Neural cell (in vitro differentiated cells): ENCODE measurements at regions not wholly inside any gene's neighbourhood (a gene's known extent, or its start where the extent isn't known, plus 50 kb on each side); places are given as distances from the start of the nearest gene placed in this dataset.

Experiments used
- EP300 ChIP-seq: fragments of 450-650 bp; conservative IDR thresholded peaks from 2 replicates; pipeline ENCODE4 v1.6.1; 2014; ENCODE audit warnings: antibody characterized with exemption, mild to moderate bottlenecking, moderate library complexity; ENCODE audit not compliant: poor library complexity, severe bottlenecking
- EZH2 ChIP-seq: fragments of 200-600, 300-800 bp; shearing (Covaris generic), sonication (generic); IDR thresholded peaks from 2 replicates; pipeline ENCODE4 v1.6.1; 2014; ENCODE audit warnings: antibody characterized with exemption, low read length, borderline replicate concordance, mild to moderate bottlenecking; ENCODE audit not compliant: insufficient read depth, poor library complexity, severe bottlenecking
- MXI1 ChIP-seq: fragments of 450-650 bp; conservative IDR thresholded peaks from 2 replicates; pipeline ENCODE4 v1.6.1; 2014; ENCODE audit warnings: antibody characterized with exemption, mild to moderate bottlenecking; ENCODE audit not compliant: poor library complexity, severe bottlenecking
- POLR2AphosphoS5 ChIP-seq: IDR thresholded peaks from 2 replicates; pipeline ENCODE4 v1.6.1; 2012
- RAD21 ChIP-seq: fragments of 450-650 bp; conservative IDR thresholded peaks from 2 replicates; pipeline ENCODE4 v1.6.1; 2014; ENCODE audit warnings: antibody characterized with exemption, mild to moderate bottlenecking, moderate library complexity
- SMC3 ChIP-seq: fragments of 450-650 bp; conservative IDR thresholded peaks from 2 replicates; pipeline ENCODE4 v1.6.1; 2014; ENCODE audit warnings: antibody characterized with exemption, mild to moderate bottlenecking, moderate library complexity; ENCODE audit not compliant: poor library complexity
- TAF1 ChIP-seq: IDR thresholded peaks from 2 replicates; pipeline ENCODE4 v1.6.1; 2012; ENCODE audit warnings: low read depth
- TF ChIP-seq, protein P1 (sequence below): fragments of 450-650 bp; IDR thresholded peaks from 2 replicates; pipeline ENCODE4 v1.5.1; 2014; ENCODE audit warnings: antibody characterized with exemption, mild to moderate bottlenecking, moderate library complexity; ENCODE audit not compliant: poor library complexity, severe bottlenecking
- TF ChIP-seq, protein P2 (sequence below): IDR thresholded peaks from 2 replicates; pipeline ENCODE4 v1.6.1; 2012; ENCODE audit warnings: borderline replicate concordance

DNA sequence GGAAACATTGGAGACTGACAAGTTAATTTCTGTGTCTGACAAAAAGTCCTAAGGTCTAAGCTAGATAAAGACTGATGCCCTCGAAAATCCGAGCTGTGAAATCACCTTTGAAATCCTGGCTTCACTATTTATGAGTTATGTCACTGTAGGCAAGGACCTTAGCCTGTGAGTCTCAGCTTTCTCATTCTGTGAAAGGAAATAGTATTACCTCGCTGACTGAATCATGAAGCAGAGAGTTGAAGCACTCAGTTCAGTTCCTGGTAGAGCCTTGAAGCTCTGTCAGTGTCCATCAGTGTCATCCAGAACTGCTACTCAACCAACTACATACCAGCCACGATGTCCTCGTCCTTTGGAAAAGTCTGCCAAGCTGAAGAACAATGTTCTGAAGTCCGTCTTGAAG, 1025.6 kb upstream of the GYPC start:
- TF ChIP-seq, protein P1, sequence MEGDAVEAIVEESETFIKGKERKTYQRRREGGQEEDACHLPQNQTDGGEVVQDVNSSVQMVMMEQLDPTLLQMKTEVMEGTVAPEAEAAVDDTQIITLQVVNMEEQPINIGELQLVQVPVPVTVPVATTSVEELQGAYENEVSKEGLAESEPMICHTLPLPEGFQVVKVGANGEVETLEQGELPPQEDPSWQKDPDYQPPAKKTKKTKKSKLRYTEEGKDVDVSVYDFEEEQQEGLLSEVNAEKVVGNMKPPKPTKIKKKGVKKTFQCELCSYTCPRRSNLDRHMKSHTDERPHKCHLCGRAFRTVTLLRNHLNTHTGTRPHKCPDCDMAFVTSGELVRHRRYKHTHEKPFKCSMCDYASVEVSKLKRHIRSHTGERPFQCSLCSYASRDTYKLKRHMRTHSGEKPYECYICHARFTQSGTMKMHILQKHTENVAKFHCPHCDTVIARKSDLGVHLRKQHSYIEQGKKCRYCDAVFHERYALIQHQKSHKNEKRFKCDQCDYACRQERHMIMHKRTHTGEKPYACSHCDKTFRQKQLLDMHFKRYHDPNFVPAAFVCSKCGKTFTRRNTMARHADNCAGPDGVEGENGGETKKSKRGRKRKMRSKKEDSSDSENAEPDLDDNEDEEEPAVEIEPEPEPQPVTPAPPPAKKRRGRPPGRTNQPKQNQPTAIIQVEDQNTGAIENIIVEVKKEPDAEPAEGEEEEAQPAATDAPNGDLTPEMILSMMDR = no peak
- TF ChIP-seq, protein P2, sequence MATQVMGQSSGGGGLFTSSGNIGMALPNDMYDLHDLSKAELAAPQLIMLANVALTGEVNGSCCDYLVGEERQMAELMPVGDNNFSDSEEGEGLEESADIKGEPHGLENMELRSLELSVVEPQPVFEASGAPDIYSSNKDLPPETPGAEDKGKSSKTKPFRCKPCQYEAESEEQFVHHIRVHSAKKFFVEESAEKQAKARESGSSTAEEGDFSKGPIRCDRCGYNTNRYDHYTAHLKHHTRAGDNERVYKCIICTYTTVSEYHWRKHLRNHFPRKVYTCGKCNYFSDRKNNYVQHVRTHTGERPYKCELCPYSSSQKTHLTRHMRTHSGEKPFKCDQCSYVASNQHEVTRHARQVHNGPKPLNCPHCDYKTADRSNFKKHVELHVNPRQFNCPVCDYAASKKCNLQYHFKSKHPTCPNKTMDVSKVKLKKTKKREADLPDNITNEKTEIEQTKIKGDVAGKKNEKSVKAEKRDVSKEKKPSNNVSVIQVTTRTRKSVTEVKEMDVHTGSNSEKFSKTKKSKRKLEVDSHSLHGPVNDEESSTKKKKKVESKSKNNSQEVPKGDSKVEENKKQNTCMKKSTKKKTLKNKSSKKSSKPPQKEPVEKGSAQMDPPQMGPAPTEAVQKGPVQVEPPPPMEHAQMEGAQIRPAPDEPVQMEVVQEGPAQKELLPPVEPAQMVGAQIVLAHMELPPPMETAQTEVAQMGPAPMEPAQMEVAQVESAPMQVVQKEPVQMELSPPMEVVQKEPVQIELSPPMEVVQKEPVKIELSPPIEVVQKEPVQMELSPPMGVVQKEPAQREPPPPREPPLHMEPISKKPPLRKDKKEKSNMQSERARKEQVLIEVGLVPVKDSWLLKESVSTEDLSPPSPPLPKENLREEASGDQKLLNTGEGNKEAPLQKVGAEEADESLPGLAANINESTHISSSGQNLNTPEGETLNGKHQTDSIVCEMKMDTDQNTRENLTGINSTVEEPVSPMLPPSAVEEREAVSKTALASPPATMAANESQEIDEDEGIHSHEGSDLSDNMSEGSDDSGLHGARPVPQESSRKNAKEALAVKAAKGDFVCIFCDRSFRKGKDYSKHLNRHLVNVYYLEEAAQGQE = no peak
- no peak for TF ChIP-seq EZH2
- TF ChIP-seq TAF1 = no peak
- TF ChIP-seq POLR2AphosphoS5 = no peak
- TF ChIP-seq MXI1 = no peak
- TF ChIP-seq EP300 = no peak
- no peak for TF ChIP-seq RAD21
- no peak for TF ChIP-seq SMC3
